Mucosa of stomach (tissue), 1 donor: ENCODE measurements at regions not wholly inside any gene's neighbourhood (a gene's known extent, or its start where the extent isn't known, plus 50 kb on each side); places are given as distances from the start of the nearest gene placed in this dataset.
"Not testable (repeated sequence)": the region's sequence is repeated elsewhere in the genome, so short reads cannot be mapped to it uniquely, and the experiment has no call there.

Source experiments
- H3K27me3 ChIP-seq: one replicate; pipeline ENCODE4 v1.7.0; 2013; ENCODE audit warnings: mild to moderate bottlenecking, low read length; ENCODE audit not compliant: control insufficient read depth, insufficient read depth
- H3K36me3 ChIP-seq: one replicate; pipeline ENCODE4 v1.7.0; 2013; ENCODE audit warnings: low read length; ENCODE audit not compliant: control insufficient read depth, insufficient read depth
- H3K4me1 ChIP-seq: one replicate; pipeline ENCODE4 v1.7.0; 2013; ENCODE audit warnings: mild to moderate bottlenecking, low read length; ENCODE audit not compliant: control insufficient read depth, insufficient read depth
- H3K4me3 ChIP-seq: one replicate; pipeline ENCODE4 v1.7.0; 2013; ENCODE audit warnings: low read length
- H3K9ac ChIP-seq: one replicate; pipeline ENCODE4 v1.7.0; 2013; ENCODE audit warnings: mild to moderate bottlenecking, low read length, moderate library complexity
- H3K9me3 ChIP-seq: one replicate; pipeline ENCODE4 v1.7.0; 2013; ENCODE audit warnings: mild to moderate bottlenecking, low read length, moderate library complexity; ENCODE audit not compliant: control insufficient read depth
- donor health status: Pancreatic carcinoma.

DNA sequence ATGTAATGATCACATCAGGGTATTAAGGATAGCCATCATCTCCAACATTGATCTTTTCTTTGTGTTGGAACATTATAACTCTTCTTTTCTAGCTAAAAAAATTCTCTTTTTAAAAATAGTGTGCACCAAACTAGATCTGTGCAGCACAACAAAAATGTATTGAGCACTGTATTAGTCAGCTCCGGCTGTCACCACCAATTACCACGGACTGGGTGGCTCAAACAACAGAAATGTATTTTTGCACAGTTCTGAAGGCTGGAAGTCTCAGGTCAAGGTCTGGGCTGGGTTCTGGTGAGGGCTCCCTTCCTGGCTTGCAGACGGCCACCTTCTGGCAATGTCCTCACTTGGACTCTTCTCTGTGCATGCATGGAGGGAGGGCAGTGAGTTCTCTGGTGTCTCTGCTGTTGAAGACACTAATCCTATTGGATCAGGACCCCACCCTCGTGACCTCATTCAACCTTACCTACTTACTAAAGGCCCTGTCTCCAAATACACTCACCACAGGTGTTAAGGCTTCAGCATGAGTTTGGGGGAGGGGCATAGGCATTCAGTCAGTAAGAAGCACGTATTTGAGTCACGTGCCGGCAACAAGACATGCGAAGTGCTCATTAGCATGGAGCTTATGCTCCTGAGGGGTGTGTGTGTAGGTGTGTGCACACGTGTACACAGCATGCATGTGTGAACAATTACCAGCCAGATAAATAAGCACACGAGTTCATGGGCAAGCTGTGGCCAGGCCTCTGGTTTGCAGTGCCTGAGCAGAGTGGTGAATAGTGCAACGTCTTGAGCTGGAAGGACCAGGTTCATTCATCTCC lies 89.4 kb upstream of the SH3PXD2B start:
- no peaks in the 10 kb centered on the region for H3K36me3 ChIP-seq
- H3K9ac ChIP-seq, result no peak overlapping the region
- H3K4me1 ChIP-seq, result no peaks in the 10 kb centered on the region
- peaks cover 17% of the 10 kb centered on the region for H3K27me3 ChIP-seq
- H3K4me3 ChIP-seq, result no peak overlapping the region
- no peaks in the 10 kb centered on the region for H3K9me3 ChIP-seq

- no peak overlapping the region for H3K4me3 ChIP-seq
- no peaks in the 10 kb centered on the region for H3K4me1 ChIP-seq
- H3K9ac ChIP-seq, result no peak overlapping the region
- H3K36me3 ChIP-seq, result no peaks in the 10 kb centered on the region
- peaks cover 17% of the 10 kb centered on the region for H3K27me3 ChIP-seq
- H3K9me3 ChIP-seq, result no peaks in the 10 kb centered on the region
These were observed 88.4 kb upstream of the SH3PXD2B start for GRCh38 chr5:172542651-172543131.

DNA sequence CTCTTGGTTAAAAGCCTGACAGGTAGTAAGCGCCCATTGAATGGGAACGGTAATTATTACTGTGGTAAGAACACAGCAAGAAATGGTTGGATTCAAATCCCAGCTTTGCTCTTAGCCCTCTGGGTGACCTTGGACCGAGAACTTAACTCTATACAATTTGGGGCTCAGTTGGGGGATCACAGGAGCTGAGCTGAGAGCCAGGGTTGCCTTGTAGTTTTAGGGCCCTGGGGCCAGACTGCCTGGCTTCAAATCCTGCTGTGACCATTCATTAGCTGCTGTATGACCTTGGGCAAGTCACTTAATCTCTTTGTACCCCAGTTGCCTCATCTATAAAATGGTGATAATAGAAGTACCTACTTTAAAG lies 87.4 kb upstream of the SH3PXD2B start:
- Histone ChIP-seq H3K4me1 (no peaks in the 10 kb centered on the region), H3K9me3 (no peaks in the 10 kb centered on the region), H3K27me3 (peaks cover 15% of the 10 kb centered on the region), H3K36me3 (no peaks in the 10 kb centered on the region), H3K9ac (no peak overlapping the region), H3K4me3 (no peak overlapping the region)

DNA sequence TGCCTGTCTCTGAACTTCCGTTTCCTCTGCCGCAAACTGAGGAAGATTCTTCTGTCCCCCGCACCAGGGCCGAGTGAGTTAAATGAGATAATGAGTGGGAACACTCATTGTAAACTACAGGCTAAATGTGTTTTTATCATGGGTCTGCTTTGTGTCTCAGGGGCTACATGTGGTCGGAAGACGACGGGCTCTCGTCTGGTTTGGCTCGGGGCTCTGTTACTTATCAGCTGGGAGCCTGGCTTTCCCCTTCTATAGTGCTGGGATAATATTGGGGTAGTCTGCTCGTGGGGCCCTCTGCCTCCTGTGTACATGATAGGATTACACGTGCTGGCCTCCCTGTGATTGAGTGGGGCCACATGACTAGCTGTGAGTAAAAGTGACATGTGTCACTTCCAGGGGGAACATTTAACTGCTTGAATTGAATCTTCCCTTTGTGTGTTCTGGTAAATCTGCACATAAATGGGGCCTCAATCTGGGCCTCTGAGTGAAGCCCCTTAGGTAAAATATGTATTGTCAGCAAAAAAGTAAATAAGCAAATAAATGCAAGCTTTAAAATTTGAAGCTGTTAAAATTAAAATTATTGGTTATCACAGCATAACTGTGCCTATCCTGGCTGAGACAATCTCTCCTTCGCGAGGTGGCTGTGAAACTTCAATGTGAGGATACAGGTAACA lies 86.9 kb upstream of the SH3PXD2B start:
- no peaks in the 10 kb centered on the region for H3K4me1 ChIP-seq

GRCh38 chr5:172540099-172540870 lies 86.0 kb upstream of the SH3PXD2B start:
- Histone ChIP-seq H3K9me3 (no peaks in the 10 kb centered on the region), H3K4me3 (no peak overlapping the region), H3K9ac (no peak overlapping the region), H3K36me3 (no peaks in the 10 kb centered on the region), H3K27me3 (peaks cover 7% of the 10 kb centered on the region), H3K4me1 (no peaks in the 10 kb centered on the region)

More for the DNA sequence above, 86.9 kb upstream of the SH3PXD2B start:
- Histone ChIP-seq H3K36me3 (no peaks in the 10 kb centered on the region), H3K9me3 (no peaks in the 10 kb centered on the region), H3K9ac (no peak overlapping the region), H3K4me3 (no peak overlapping the region), H3K27me3 (peaks cover 10% of the 10 kb centered on the region)

DNA sequence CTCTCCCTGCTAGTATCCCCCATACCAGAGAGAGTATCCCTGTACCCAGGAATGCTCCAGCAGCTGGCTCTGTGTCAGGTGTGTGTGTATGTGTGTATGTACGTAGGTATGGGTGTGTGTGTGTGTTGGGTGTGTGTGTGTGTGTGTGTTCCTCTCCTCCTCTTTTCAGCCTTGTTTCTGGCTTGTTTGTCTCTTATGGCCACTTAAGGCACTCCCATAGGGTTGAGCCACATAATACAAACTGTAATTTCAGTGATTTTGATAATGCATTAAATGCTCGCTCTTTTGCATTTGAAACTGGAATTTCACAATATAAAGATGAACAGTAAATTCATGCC lies 80.8 kb upstream of the SH3PXD2B start:
- H3K27me3 ChIP-seq, result no peaks in the 10 kb centered on the region
- no peaks in the 10 kb centered on the region for H3K36me3 ChIP-seq
- no peaks in the 10 kb centered on the region for H3K9me3 ChIP-seq
- no peak overlapping the region for H3K4me3 ChIP-seq
- H3K9ac ChIP-seq, result no peak overlapping the region
- peaks cover 12% of the 10 kb centered on the region for H3K4me1 ChIP-seq

DNA sequence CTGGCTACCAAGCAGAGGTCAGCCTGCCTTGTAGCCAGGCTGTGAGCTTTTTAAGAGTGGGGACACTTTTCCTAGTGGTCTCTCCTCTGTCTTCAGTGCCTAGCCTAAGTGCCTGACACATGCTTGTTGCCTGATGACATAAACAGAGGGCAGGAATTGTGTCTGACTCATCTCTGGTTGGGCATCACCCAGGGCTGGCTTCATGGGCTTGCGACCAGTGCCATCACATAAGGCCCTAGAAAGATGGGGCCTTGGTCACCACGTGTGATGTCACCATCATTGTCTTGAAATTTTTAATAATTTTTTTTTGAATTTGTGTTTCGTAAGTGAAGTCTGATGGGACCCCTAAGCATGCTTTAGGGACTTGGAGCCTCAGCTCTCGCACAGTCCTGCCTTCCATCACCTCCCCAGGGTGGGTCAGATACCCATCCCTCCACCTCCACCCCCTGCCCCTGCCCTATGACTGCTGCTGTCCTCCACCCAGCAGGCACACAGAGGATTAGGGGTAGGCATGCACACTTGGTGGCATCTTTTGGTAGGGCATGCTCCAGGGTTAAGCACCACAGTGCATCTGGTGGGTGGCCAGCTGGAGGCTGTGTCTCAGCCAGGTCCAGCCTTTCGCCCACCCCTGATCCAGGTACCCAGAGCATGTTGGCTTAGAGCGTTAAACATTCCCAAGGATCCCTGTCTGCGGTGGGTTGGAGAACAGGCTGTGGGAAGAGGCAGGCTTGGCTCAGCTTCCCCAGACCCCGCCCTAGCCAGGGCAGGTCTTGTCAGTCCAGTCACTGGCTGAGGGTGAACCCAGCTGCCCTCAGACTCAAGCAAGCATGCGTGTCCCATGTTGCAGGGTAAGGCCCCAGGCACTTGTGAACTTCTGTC lies 80.1 kb upstream of the SH3PXD2B start:
- no peaks in the 10 kb centered on the region for H3K36me3 ChIP-seq
- no peak overlapping the region for H3K9ac ChIP-seq
- H3K27me3 ChIP-seq, result no peaks in the 10 kb centered on the region
- no peaks in the 10 kb centered on the region for H3K9me3 ChIP-seq
- no peak overlapping the region for H3K4me3 ChIP-seq
- peaks cover 12% of the 10 kb centered on the region for H3K4me1 ChIP-seq

DNA sequence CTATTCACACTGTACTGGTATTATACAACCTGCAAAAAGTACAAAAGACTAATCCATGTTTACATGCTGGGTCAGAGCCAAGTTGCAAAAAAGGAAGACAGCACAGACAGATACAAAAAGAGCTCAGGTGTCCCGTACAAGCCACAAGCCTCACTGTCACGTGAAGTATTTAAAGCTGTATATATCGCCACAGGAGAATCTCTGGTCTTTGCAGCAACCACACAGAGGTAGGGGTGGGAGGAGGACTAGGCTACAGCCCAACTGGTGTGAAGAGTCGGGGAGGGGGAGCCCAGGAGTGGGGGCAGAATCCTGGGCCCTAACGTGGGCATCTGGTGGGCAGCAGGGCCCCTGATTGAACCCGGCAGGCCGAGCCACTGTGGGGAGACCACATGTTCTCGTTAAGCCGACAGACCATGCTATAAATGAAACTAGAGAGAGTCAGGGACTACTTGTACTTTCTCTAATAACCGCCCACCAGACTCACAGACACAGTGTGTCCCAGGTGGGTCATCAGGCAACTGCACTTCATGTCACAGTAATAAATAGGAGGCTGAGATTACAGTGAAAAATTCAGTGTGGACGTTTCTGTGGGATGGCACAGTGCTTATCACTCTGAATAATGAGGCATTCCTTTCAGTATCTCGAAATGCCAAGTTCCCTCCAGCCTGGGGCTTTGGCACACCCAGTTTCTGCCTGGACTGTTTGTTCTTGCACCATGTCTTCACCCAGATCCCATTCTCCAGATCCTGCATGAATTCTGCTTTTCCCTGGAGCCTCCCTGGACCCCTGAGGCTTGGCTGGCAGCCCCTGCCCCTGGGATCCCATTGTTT lies 79.3 kb upstream of the SH3PXD2B start:
- Histone ChIP-seq H3K9me3 (no peaks in the 10 kb centered on the region), H3K9ac (no peak overlapping the region), H3K27me3 (no peaks in the 10 kb centered on the region), H3K4me1 (peaks cover 12% of the 10 kb centered on the region), H3K4me3 (no peak overlapping the region), H3K36me3 (no peaks in the 10 kb centered on the region)

- Histone ChIP-seq H3K4me3 (no peak overlapping the region), H3K27me3 (no peaks in the 10 kb centered on the region), H3K36me3 (no peaks in the 10 kb centered on the region), H3K9ac (no peak overlapping the region), H3K9me3 (no peaks in the 10 kb centered on the region), H3K4me1 (peaks cover 12% of the 10 kb centered on the region)
These were observed 78.7 kb upstream of the SH3PXD2B start for GRCh38 chr5:172533058-172533398.

DNA sequence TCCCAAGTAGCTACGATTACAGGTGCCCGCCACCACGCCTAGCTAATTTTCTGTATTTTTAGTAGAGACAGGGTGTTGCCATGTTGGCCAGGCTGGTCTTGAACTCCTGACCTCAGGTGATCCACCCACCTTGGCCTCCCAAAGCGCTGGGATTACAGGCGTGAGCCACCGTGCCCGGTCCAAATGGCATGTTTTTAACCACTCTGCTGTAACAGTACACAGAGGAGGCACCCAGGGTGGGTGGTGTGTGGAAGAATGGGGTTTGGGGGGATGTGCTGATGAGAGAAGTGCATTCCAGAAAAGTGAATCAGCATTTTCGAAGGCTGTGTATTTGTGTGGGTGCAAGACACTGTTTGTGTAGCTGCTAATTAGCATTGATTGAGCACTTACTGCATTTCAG lies 78.1 kb upstream of the SH3PXD2B start:
- H3K4me3 ChIP-seq, result not testable (repeated sequence)

DNA sequence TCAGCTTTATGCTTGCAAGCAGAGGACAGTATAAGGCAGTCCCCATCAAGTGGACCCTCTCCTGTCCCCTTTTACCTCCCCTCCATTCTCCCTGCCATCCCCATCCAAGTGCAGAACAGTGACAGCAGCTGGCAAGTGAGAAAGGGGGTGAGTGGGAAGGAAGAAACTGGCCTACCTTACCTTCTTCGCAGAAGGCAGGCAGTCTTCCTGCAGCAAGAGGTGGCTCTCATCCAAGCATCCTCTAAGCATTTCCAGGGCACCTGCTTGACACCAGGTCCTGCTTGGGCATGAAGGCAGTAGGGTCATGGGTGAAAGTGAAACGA lies 77.3 kb upstream of the SH3PXD2B start:
- H3K9me3 ChIP-seq, result no peaks in the 10 kb centered on the region
- H3K27me3 ChIP-seq, result no peaks in the 10 kb centered on the region
- no peak overlapping the region for H3K9ac ChIP-seq
- no peak overlapping the region for H3K4me3 ChIP-seq
- H3K36me3 ChIP-seq, result no peaks in the 10 kb centered on the region
- H3K4me1 ChIP-seq, result peaks cover 12% of the 10 kb centered on the region

More for the DNA sequence above, 78.1 kb upstream of the SH3PXD2B start:
- H3K36me3 ChIP-seq, H3K9me3 ChIP-seq, H3K9ac ChIP-seq, H3K27me3 ChIP-seq: not testable (repeated sequence)
- H3K4me1 ChIP-seq, result peaks cover 12% of the 10 kb centered on the region
